Mucosa of gallbladder (tissue), 1 donor: ENCODE measurements at regions not wholly inside any gene's neighbourhood (a gene's known extent, or its start where the extent isn't known, plus 50 kb on each side); places are given as distances from the start of the nearest gene placed in this dataset.
"Not testable (repeated sequence)": the region's sequence is repeated elsewhere in the genome, so short reads cannot be mapped to it uniquely, and the experiment has no call there.

Source experiments
- DNase-seq: peaks from one replicate; pipeline ENCODE4 v3.0.0-alpha.2; 2020; ENCODE audit warnings: low spot score
- donor health status: DM: no; HTN: no; CAD: no.

DNA sequence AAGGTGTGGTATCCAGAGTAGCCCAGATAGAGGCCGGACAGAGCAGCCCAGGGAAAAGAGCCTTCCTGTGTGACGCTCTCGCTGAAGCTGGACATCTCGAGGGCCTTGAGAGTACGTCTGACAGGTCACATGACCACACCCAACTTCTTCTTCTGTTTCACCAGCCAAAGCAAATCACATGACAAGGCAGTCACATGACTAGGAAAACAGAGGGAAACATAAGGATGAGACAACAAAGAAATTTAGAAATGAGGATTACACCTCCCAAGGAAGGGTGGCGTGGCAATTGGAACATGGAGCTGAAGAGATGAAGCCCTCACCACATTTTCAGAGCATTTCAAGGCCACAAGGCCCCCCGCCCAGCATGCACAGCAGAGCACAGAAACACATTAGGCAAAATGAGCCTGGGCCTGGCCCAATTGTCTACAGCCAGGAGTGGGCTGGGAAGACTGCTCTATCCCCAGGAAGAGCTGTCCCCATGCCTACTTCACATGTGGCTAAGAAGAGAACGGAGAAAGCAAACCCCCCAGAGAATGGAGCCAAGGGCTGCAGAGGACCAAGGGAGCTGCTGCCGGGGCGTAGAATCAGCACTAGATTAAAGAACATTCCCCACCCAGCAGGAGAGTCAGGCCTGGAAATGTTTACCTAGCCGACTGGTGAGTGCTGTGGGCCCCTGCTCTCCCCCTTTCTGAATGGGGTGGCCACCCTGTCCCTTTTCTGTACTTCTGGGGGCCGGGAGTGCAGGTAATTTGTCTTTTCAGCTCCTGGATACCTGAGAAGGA, 305.1 kb downstream of the NPHP4 start:
- no peak for DNase-seq

DNA sequence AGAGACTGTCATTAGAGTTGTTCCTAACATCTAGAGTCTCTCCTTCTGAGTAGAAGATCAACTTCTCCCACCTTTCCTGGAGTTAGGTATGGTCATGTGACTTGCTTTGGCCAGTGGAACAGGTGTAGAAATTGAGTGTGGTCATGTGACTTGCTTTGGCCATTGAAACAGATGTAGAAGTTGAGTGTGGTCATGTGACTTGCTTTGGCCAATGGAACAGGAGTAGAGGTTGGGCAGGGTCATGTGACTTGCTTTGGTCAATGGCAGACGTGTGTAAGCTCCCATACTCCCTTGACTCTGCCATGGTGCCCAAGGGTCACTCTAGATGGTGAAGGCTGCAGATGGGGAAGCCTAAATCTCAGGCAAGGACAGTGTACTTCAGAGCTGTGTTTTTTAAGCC, 306.0 kb downstream of the NPHP4 start:
- DNase-seq, result no peak

DNA sequence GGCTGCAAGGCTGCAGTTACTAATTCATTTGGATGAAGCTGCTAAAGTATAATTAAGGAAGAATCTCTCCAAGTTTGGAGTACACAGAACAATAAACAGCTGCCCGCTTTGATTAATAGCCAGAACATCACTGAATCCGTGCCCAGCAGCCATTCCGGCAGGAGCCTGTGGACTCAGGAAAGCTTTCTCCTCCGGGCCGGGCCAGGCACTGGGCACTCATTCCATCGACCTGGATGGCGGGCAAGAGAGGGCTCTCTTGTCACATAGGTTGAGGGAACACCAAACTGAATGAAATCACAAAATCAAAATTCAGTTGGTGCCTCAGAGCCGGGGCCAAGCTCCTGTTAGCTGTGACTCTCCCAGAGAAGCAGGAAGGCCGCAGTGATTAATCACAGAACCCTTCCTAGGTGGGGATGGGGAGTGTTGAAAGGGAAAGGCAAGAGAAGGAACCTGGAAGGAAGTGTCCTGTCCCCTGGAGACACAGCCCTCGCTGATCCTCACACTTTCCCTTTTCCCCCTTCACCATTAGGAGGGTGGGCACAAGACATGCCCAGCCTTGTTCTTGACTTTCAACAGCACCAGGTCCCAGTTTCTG, 306.7 kb downstream of the NPHP4 start:
- no peak for DNase-seq

DNA sequence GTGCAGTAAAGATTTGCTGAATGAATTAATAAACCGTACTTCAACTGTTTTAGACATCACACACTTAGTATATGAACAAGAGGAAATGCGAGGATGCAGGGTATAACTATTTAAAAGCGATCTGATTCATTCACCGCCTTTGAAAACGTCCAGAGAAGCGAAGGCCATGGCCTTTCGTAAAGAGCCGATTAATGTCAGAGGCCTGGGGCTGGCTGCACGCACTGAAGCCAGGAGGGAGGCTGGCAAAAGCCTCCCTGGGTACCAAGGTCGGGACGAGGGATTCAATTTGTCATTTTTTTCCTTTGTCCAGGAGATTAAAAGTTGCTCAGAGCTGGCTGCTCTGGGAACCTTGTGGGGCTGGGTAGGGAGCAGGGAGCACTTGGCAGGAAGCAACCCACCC, 307.4 kb downstream of the NPHP4 start:
- DNase-seq, result no peak

DNA sequence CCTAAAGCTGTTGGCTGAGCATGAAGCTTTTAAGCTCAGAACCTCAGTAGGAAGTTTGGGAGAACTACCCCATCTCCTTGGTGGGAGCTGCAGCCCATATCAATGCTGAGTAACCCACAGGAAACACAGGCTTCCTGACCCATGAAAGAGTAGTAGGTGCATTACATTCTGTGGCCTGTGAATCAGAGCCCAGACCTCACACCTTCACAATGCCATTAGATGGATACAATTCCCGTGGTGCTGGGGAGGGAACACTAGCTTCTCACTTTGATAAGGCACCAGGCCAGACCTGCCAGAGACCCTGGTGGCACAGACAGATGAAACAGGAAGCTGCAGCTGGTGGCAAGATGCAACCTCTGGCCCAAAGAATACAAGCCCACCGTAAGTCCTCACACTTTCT, 308.8 kb downstream of the NPHP4 start:
- no peak for DNase-seq

DNA sequence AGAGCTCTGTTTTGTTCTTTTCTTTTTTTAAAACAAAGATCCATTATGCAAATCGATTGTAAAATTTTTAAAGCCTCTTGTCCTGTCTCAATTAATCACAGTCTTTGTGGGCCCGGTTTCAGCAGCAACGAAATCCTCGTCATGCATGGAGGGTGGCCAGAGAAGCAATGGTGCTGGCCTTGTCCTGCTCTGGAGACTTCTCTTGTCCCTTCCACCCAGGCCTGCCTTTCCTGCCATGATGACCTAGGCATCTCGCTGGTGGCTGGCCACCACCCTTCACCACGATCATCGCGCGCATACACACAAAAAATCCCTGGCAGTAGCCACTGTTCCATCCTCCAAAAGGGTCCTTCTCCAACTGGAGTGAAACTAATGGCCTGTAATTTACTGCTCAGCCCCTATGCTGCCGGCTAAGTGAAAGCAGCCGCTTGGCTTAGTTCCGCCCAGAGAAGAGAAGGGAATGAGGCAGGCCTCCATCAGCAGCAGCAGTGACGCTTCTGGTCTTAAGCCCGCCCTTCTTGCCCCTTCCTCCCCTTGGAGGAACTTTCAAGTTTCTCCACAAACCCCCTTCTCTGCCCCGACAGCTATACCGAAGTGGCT, 309.5 kb downstream of the NPHP4 start:
- no peak for DNase-seq

DNA sequence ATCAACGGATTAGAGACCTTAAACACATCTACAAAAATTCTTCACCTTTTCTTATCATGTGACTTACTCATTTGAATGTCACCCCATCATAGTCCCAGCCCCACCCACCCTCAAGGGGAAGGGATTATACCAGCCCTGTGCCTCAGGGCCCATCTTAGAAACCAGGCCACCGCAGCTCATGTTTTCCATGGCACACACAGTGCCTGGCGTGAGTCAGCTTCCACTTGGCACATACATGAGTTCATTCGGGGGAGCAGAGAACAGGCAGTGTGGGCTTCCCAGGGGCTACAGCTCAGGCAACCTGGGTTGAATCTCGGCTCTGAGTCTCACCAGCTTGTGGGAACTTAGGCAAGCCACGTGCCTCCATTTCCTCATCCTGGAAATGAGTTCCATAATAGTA, 310.6 kb downstream of the NPHP4 start:
- DNase-seq, result no peak

DNA sequence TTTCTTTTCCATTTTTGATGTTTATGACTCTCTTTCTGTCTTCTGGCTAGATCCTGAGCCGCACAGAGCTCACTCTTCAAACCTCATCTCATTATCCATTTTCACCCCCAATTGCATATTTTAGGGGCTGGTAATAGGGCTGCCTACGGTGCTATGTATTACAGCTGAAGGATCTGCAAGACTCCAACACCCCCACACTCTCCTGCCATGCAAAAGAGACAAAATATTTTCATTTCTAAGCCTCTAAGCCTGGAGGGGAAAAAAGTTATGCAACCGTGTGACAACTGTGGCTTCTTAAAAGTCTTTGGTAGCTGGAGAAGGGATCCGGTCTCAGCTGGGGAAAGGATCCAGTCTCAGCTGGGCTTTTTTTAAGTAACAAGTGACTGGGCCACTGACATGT, 311.6 kb downstream of the NPHP4 start:
- no peak for DNase-seq

DNA sequence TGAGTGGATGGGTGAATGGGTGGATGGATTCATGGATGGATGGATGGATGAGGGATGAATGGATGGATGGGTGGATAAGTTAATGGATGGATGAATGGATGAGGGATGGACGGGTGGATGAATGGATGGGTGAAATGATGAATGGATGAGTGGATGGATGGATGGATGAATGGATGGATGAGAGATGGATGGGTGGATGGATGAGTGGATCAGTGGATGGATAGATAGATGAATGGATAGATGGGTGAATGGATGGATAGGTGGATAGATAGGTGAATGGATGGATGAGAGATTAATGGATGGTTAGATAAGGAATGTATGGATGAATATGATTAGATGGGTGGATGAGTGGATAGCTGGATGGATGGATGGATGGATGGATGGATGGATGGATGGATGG, 313.5 kb downstream of the NPHP4 start:
- DNase-seq, result no peak

DNA sequence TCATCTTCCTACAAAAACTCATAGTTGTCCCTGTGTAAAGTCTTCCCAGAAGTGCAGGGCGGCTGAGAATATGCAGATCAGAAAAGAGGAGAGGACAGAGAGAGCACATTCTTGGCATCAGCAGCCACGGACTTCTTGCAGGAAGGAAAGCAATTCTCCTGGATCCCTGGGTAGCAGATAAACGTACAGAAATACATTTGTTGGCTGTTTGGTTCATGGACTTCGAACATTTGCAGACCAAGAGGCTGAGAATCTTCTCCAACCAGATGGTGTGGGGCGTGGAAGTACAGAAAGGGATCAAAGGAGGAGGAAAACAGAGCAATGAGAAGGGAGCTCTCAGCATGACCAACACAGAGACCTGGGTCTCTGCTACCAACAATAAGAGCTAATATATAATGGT, 319.9 kb downstream of the NPHP4 start:
- not testable (repeated sequence) for DNase-seq

DNA sequence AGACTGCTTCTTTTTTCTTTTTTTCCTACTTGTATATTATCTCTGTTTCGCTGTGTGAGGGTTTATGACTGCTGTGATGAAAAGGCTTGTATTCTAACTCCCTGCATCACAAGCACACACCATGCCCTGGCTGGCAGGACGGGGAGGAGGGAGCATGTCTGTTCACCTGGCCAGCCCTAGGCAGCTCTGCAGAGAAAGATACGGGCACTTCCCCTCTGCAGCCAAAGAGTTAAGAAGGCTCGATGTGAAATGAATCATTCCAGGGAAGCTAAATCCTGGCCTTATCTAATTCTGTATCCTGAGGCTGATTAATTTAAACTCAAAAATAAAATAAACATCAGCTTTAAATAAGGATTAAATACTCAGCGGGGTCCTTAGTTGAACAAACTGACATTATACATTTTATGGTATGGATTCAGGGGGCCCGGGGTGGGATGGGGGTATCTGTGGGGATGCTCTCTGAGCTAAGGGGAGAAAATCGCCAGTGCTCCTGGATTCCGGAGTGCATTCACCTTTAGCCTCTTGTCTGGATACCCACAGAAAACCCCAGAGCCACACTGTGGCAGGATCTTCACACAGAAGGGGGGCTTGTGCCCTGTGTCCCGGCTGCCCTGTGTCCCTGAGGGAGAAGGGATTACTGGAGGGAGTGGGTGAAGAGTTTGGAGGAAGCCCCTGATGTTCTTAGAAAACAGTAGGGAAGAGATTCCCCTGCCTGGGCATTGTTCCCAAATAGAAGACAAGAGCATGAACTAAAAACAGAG, 321.5 kb downstream of the NPHP4 start:
- no peak for DNase-seq

DNA sequence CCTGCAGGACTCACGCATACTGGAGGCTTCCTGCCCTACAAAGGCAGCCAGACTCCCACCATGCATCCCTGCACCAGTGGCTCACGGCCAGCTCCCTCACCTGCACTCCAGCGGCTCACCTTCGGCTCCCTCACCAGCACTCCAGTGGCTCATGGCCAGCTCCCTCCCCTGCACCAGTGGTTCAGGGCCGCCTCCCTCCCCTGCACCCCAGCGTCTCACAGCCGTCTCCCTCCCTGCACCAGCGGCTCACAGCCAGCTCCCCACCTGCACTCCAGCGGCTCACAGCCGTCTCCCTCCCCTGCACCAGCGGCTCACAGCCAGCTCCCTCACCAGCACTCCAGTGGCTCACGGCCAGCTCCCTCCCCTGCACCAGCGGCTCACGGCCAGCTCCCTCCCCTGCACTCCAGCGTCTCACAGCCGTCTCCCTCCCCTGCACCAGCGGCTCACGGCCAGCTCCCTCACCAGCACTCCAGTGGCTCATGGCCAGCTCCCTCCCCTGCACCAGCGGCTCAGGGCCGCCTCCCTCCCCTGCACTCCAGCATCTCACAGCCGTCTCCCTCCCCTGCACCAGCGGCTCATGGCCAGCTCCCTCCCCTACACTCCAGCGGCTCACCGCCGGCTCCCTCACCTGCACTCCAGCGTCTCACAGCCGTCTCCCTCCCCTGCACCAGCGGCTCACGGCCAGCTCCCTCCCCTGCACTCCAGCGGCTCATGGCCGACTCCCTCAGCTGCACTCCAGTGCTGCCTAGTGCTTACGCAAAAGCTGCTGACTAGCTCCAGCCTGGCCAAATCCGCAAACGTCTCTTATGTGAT, 324.5 kb downstream of the NPHP4 start:
- no peak for DNase-seq

DNA sequence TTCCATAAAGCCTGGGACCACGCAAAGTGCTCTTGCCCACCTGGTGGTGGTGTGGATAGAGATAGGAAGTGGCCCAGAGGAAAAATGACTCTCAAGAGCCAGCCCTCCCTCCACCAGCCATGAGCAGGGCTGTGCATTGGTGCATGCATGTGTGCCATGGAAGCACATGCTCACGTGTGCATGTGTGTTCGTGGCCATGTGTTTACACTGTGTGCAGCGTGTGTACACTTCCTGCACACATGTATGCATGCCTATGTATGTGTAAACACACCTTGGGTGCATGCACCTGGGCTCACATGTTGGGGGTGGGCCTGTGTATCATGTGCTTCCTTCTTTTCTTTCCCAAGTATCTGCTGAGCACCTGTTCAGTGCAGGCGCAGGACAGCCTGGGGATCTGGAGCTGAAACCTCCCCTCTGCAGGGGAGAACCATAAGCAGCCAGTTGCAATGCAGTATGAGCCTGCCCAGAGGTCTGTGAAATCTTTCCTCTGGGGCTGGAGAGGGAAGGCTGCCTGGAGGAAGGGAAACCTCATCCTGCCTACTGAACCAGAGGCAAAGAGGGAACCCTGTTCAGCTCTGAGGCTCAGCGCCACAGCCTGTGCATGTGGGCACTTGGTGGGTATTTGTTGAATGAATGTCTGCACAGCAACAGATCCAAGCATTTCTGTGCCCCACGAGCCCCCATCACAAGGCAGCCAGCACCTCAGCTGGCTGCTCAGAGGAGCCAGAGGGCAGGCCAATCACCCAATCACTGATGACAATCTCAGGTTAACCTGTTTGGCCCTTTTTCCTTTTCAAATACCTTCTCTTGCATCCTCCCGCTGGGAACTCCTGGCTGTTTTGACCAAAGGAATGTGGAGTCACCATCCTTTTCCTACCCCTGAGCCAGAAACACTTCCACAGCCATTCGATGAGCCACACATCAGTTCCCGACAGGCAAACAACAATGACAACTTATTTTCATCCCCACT, 327.0 kb downstream of the NPHP4 start:
- no peak for DNase-seq

DNA sequence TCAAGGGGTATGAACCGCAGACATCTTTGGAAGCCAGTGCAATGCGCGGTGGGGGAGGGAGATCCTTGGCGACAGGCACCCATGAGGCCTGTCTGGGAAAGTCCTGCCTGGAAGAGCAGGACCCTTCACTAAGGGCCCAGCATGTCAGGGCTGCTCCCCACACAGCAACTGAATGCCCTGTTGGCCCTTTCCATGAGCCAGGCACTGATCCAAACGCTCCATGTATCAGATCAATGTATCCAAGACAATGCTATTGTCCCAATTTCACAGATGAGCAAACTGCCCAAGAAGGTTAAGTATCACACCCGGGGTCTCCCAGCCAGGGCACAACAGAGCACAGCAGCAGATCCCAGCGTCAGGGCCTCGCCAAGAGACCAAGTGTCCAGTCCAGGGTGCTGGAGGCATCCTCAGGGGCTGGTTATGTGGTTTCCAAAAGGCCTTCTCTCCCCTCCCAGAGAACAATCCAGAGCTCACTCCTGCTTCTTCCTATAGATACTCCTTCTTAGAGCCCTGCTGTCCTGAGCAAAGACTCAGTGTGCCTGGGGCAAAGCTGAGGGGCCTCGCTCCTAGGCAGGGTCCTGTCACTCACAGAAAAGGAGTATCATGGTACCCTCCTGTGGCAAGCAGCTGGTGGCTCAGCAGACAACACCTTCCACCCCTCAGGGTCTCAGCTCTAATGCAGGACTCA, 328.0 kb downstream of the NPHP4 start:
- no peak for DNase-seq

DNA sequence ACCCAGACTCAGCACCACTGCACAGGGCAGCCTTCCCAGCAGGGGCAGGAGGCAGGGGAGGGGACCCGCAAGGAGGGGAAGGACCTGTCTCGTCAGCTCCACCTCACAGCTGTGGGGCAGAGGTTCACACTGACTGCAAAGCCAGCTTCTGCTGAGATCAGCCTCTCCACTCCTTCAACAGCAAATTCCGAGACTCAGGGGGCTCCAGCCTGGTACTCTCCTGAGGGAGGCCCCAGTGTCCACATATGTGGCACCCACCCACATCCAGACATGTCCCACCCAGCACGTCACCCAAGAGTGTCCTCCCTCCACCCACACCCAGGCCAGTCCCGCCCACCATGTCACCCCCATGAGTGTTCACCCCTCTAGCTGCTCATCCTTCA, 329.5 kb downstream of the NPHP4 start:
- no peak for DNase-seq

DNA sequence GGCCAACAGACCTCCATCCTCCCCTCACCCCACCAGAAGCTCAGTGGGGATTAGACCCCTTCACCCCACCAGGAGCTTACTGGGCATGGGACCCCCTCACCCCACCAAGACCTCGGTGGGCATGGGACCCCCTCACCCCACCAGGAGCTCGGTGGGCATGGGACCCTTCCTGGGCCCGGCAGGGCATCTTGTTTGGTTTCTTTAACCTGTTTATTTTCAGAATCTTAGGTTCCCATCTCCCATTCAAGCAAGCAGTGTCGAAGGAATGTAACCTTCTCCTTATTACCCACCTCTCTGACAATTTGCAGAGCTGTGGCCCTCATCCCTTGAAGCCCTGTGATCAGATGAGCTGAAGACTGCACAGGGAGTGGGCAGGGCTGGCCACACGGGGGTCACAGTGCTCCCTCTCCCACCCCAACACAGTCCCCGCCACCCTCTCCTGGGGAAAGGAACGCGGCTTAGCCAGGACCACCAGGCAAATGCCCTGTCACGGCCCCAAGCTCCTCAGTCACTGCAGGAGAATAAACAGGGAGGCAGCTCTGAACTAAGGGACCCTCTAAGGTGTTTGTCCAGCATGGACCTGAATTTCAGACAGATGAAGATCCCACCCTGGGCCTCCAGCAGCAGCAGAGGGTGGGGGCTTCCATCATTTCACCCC, 330.0 kb downstream of the NPHP4 start:
- no peak for DNase-seq

DNA sequence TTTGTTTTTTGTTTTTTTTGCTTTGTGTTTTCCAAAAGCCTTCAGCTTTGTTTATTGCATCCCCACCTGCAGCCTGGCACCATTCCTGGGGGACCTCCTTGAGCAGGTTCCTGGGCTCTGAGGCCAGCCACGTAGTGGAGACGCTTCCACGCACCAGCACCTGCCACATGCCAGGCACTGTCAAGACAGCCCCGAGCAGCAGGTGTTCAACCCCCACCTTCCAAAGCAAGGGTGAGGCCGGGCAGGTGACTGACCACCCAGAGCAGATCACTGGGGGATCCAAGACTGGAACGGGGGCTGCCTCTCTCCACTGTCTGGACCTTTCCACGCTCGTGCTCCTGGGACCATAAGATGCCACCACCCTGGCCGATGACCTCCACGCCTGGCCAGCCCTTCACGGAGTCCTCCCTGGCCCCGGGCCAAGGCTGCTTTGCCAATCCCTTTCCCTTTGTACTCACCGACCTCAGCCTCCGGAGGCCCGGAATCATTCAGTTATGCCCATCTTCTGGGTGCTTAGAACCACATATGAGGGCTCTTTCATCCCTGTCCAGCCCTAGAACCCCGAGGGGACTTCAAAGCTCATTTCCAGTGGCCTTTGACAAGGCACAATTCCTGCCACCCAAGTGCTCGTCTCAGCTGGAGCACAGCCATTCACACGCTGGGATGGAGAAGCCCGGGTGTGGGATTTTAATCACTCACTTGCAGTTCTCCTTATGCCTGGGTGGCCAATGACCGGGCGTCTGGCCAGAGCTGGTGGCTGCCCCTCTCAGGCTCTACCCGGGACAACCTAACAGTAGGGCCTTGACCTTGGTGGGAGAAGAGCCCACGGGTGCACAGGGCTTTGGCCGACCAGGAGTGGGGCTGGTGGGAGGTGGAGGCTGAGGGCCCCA, 330.8 kb downstream of the NPHP4 start:
- DNase-seq, result no peak

DNA sequence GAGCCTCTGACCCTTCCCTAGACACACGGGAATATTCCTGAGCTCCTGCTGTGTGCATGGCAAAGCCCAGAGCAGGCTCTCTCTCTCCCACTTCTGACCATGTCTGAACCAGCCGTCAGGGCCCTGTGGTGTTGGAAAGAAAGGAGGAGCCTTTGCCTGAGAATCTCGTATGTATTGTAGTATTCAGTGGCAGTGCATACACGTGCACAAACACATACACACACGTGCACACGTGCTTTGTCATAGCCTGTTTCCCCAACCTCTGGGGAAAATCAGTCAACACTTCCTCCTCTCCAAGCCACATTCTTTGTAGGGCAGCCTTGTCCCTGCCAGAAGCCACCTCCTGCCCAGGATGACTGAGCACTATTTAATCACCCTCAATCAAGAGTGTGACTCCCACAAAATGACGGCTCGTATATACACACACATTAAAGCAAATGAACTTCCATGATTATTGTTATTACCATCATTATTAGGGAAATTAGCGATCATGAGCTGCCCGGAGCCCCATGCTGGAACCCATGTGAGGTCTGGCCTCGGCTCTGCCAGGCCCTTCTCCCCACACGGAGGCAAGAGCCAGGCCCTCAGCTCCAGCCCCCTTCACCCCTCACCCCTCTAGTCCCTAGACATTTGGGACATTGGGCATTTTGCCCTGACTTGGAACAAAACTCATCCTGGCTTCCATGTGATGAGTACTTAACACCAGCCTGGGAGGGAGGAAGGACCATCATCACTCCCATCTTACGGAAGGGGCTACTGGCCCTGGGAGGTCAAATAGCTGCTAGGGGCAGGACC, 331.9 kb downstream of the NPHP4 start:
- DNase-seq, result peak; percentile 23
